ENCODE measurements at regions not wholly inside any gene's neighbourhood (a gene's known extent, or its start where the extent isn't known, plus 50 kb on each side); places are given as distances from the start of the nearest gene placed in this dataset.
A peak's percentile ranks its signal among the peaks of the same experiment; 100 is the strongest.

DNA sequence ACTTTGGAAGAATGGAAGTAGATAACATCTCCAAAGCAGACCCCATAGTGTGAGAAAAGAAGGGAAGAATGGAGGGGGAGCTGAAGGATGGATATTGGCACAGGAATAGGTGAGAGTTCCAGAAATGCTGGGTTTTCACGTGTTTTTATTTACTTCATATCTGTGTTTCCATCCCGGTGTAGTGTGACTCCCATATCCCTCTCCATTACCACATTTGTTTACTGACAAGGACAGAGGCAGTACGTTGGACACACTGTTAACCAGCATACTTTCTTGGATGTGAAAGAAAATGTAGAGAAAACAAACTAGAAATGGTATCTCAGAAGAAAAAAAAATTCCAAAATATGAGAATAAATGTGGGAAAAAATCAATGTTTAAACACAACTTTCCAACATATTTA lies 124.4 kb upstream of the PFKP start:
- Histone ChIP-seq H2AFZ (ENCODE audit: low read length) (no peak overlapping the region), H3K79me1 (ENCODE audit: low read depth, low read length) (no peaks in the 10 kb centered on the region), H2BK120ac (ENCODE audit: low read depth, low read length) (no peak overlapping the region), H2BK15ac (ENCODE audit: low read length) (no peak overlapping the region), H3K4me3 (ENCODE audit: low read length in 2 of 2) (no peak overlapping the region), H3K36me3 (replicated peaks in 1 of 2; ENCODE audit: control insufficient read depth in 2 of 2, insufficient read depth in 2 of 2, low read length in 2 of 2) (no peaks in the 10 kb centered on the region), H2BK12ac (ENCODE audit: low read length) (no peak overlapping the region), H3K14ac (ENCODE audit: low read length) (no peak overlapping the region), H4K8ac (ENCODE audit: low read depth, low read length) (no peak overlapping the region), H3K23ac (ENCODE audit: low read depth, low read length, poor library complexity) (no peak overlapping the region), H3K4me2 (ENCODE audit: insufficient read depth, low read length, poor library complexity, severe bottlenecking) (no peak overlapping the region), H3K4ac (ENCODE audit: low read length) (no peak overlapping the region), H4K91ac (ENCODE audit: low read depth, low read length, poor library complexity) (no peak overlapping the region), H2BK5ac (ENCODE audit: low read length) (no peak overlapping the region), H3K27me3 (ENCODE audit: control insufficient read depth in 3 of 3, insufficient read depth in 3 of 3, low read depth in 1 of 3, low read length in 3 of 3) (no peaks in the 10 kb centered on the region), H3K27ac (replicated peaks; ENCODE audit: low read length) (no peak overlapping the region), H2AK5ac (ENCODE audit: low read depth, low read length) (no peak overlapping the region), H3K4me1 (ENCODE audit: control insufficient read depth in 2 of 2, insufficient read depth in 1 of 2, low read depth in 1 of 2, low read length in 2 of 2) (peaks cover 0 to 1% of the 10 kb centered on the region in 2 donors), H3K9ac (ENCODE audit: low read depth, low read length, poor library complexity) (no peak overlapping the region), H3K9me3 (replicated peaks in 1 of 2; ENCODE audit: control insufficient read depth in 2 of 2, insufficient read depth in 1 of 2, low read depth in 1 of 2, low read length in 2 of 2) (no peaks in the 10 kb centered on the region), H3K18ac (ENCODE audit: low read length) (no peak overlapping the region)
- no peak for DNase-seq (ENCODE audit: low spot score)
- WGBS, 2 donors (ENCODE audit: extremely low coverage in 2 of 2, insufficient read length in 2 of 2, insufficient replicate concordance in 1 of 2), result no CpG with 5 or more reads among the region's 3 CpGs

GRCh38 chr10:2938869-2939268 lies 128.5 kb upstream of the PFKP start:
- Histone ChIP-seq H3K4me3 (ENCODE audit: low read length in 2 of 2) (no peak overlapping the region), H2AK5ac (ENCODE audit: low read depth, low read length) (no peak overlapping the region), H3K23ac (ENCODE audit: low read depth, low read length, poor library complexity) (no peak overlapping the region), H3K36me3 (replicated peaks in 1 of 2; ENCODE audit: control insufficient read depth in 2 of 2, insufficient read depth in 2 of 2, low read length in 2 of 2) (no peaks in the 10 kb centered on the region), H2BK120ac (ENCODE audit: low read depth, low read length) (no peak overlapping the region), H3K4me2 (ENCODE audit: insufficient read depth, low read length, poor library complexity, severe bottlenecking) (no peak overlapping the region), H4K8ac (ENCODE audit: low read depth, low read length) (no peak overlapping the region), H2BK5ac (ENCODE audit: low read length) (no peak overlapping the region), H3K27me3 (ENCODE audit: control insufficient read depth in 3 of 3, insufficient read depth in 3 of 3, low read depth in 1 of 3, low read length in 3 of 3) (no peaks in the 10 kb centered on the region), H3K14ac (ENCODE audit: low read length) (no peak overlapping the region), H2AFZ (ENCODE audit: low read length) (no peak overlapping the region), H3K4me1 (ENCODE audit: control insufficient read depth in 2 of 2, insufficient read depth in 1 of 2, low read depth in 1 of 2, low read length in 2 of 2) (no peaks in the 10 kb centered on the region), H2BK15ac (ENCODE audit: low read length) (no peak overlapping the region), H3K9me3 (replicated peaks in 1 of 2; ENCODE audit: control insufficient read depth in 2 of 2, insufficient read depth in 1 of 2, low read depth in 1 of 2, low read length in 2 of 2) (no peaks in the 10 kb centered on the region), H3K9ac (ENCODE audit: low read depth, low read length, poor library complexity) (no peak overlapping the region), H3K79me1 (ENCODE audit: low read depth, low read length) (no peaks in the 10 kb centered on the region), H3K18ac (ENCODE audit: low read length) (no peak overlapping the region), H2BK12ac (ENCODE audit: low read length) (no peak overlapping the region), H3K27ac (replicated peaks; ENCODE audit: low read length) (no peak overlapping the region), H4K91ac (ENCODE audit: low read depth, low read length, poor library complexity) (no peak overlapping the region), H3K4ac (ENCODE audit: low read length) (no peak overlapping the region)
- no CpG with 5 or more reads among the region's 3 CpGs for WGBS, 2 donors (ENCODE audit: extremely low coverage in 2 of 2, insufficient read length in 2 of 2, insufficient replicate concordance in 1 of 2)
- DNase-seq (ENCODE audit: low spot score), result no peak

DNA sequence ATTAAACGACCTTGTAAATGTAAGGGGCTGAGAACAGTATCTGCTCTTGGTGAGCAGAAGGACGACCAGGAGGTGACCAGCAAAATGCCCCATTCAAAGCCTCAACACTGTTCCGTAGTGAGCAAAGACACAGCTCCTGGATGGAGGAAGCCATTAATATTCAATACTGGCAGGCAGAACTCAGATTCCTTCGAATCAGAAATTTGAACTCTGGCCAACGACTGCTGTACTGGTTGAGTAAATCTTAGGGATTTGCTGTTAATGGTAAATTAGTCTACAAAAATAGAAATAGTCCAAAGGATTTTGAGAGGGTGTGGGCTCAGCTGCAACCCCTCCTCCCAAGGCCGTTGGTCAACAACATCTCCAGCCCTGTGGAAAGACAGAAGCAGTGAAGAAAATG lies 130.5 kb upstream of the PFKP start:
- Histone ChIP-seq H3K23ac (ENCODE audit: low read depth, low read length, poor library complexity) (no peak overlapping the region), H4K91ac (ENCODE audit: low read depth, low read length, poor library complexity) (no peak overlapping the region), H3K14ac (ENCODE audit: low read length) (no peak overlapping the region), H3K36me3 (replicated peaks in 1 of 2; ENCODE audit: control insufficient read depth in 2 of 2, insufficient read depth in 2 of 2, low read length in 2 of 2) (no peaks in the 10 kb centered on the region), H2BK15ac (ENCODE audit: low read length) (peak overlapping the region; percentile 1), H3K27ac (replicated peaks; ENCODE audit: low read length) (no peak overlapping the region), H3K79me1 (ENCODE audit: low read depth, low read length) (no peaks in the 10 kb centered on the region), H3K4me2 (ENCODE audit: insufficient read depth, low read length, poor library complexity, severe bottlenecking) (no peak overlapping the region), H3K4me1 (ENCODE audit: control insufficient read depth in 2 of 2, insufficient read depth in 1 of 2, low read depth in 1 of 2, low read length in 2 of 2) (peaks cover 0 to 3% of the 10 kb centered on the region in 2 donors), H2BK12ac (ENCODE audit: low read length) (no peak overlapping the region), H2AK5ac (ENCODE audit: low read depth, low read length) (no peak overlapping the region), H2BK120ac (ENCODE audit: low read depth, low read length) (no peak overlapping the region), H2BK5ac (ENCODE audit: low read length) (no peak overlapping the region), H3K9me3 (replicated peaks in 1 of 2; ENCODE audit: control insufficient read depth in 2 of 2, insufficient read depth in 1 of 2, low read depth in 1 of 2, low read length in 2 of 2) (peaks cover 0 to 2% of the 10 kb centered on the region in 2 donors), H2AFZ (ENCODE audit: low read length) (no peak overlapping the region), H3K18ac (ENCODE audit: low read length) (no peak overlapping the region), H3K27me3 (ENCODE audit: control insufficient read depth in 3 of 3, insufficient read depth in 3 of 3, low read depth in 1 of 3, low read length in 3 of 3) (no peaks in the 10 kb centered on the region), H3K9ac (ENCODE audit: low read depth, low read length, poor library complexity) (no peak overlapping the region), H4K8ac (ENCODE audit: low read depth, low read length) (no peak overlapping the region), H3K4ac (ENCODE audit: low read length) (no peak overlapping the region), H3K4me3 (ENCODE audit: low read length in 2 of 2) (no peak overlapping the region)
- WGBS, 2 donors (ENCODE audit: extremely low coverage in 2 of 2, insufficient read length in 2 of 2, insufficient replicate concordance in 1 of 2), result no CpG with 5 or more reads among the region's 6 CpGs
- DNase-seq (ENCODE audit: low spot score), result no peak

DNA sequence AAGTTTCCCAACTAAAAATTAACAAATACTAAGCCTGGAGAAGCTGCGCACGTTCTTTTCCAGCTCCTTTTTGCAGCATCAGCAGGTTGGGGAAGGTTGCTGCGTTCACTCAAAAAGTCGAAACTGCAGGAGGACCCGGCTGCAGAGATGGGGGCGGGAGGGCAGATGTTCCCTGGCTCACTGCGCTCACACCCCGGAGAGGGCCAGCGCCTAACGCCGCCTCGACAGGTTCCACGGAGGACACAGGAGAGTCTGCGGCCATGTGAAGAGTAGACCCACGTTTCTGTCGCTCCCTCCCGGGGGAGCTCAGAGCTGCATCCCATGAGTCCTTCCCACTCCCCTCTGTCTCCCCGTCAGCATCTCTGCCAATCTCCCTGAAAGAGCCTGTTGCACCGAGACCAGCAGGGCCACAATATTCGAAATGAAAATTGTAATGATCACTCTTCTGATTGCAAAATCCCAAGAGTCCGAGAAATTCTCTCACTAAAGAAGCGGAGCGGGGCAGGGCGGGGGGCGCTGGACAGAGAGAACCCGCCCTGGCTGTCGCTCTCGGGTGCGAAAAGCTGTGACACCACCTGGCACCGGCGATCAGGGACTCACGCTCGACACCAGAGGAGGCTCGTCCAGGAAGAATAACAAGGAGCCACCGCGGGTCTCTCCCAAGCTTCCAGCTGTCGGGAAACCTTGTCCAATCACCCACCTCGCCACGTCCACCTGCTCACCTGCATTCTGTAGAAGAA lies 131.5 kb upstream of the PFKP start:
- Histone ChIP-seq H3K4me2 (ENCODE audit: insufficient read depth, low read length, poor library complexity, severe bottlenecking) (no peak overlapping the region), H2BK12ac (ENCODE audit: low read length) (no peak overlapping the region), H2AFZ (ENCODE audit: low read length) (no peak overlapping the region), H3K18ac (ENCODE audit: low read length) (peak overlapping the region; percentile 72), H3K23ac (ENCODE audit: low read depth, low read length, poor library complexity) (no peak overlapping the region), H3K4me3 (ENCODE audit: low read length in 2 of 2) (no peak overlapping the region), H3K14ac (ENCODE audit: low read length) (no peak overlapping the region), H3K27ac (replicated peaks; ENCODE audit: low read length) (no peak overlapping the region), H3K36me3 (replicated peaks in 1 of 2; ENCODE audit: control insufficient read depth in 2 of 2, insufficient read depth in 2 of 2, low read length in 2 of 2) (no peaks in the 10 kb centered on the region), H3K79me1 (ENCODE audit: low read depth, low read length) (no peaks in the 10 kb centered on the region), H4K8ac (ENCODE audit: low read depth, low read length) (no peak overlapping the region), H2BK15ac (ENCODE audit: low read length) (no peak overlapping the region), H4K91ac (ENCODE audit: low read depth, low read length, poor library complexity) (no peak overlapping the region), H3K4me1 (ENCODE audit: control insufficient read depth in 2 of 2, insufficient read depth in 1 of 2, low read depth in 1 of 2, low read length in 2 of 2) (peaks cover 0 to 3% of the 10 kb centered on the region in 2 donors), H3K27me3 (ENCODE audit: control insufficient read depth in 3 of 3, insufficient read depth in 3 of 3, low read depth in 1 of 3, low read length in 3 of 3) (no peaks in the 10 kb centered on the region), H3K9ac (ENCODE audit: low read depth, low read length, poor library complexity) (no peak overlapping the region), H2BK120ac (ENCODE audit: low read depth, low read length) (no peak overlapping the region), H2AK5ac (ENCODE audit: low read depth, low read length) (no peak overlapping the region), H3K9me3 (replicated peaks in 1 of 2; ENCODE audit: control insufficient read depth in 2 of 2, insufficient read depth in 1 of 2, low read depth in 1 of 2, low read length in 2 of 2) (peaks cover 2 to 3% of the 10 kb centered on the region in 2 donors), H2BK5ac (ENCODE audit: low read length) (peak overlapping the region; percentile 2), H3K4ac (ENCODE audit: low read length) (no peak overlapping the region)
- DNase-seq (ENCODE audit: low spot score), result no peak
- no CpG with 5 or more reads among the region's 39 CpGs for WGBS, 2 donors (ENCODE audit: extremely low coverage in 2 of 2, insufficient read length in 2 of 2, insufficient replicate concordance in 1 of 2)
